Breast epithelium (tissue), 4 donors: ENCODE measurements at regions not wholly inside any gene's neighbourhood (a gene's known extent, or its start where the extent isn't known, plus 50 kb on each side); places are given as distances from the start of the nearest gene placed in this dataset.

Source experiments
- DNase-seq, 2 donors: peaks; one replicate each; pipeline ENCODE4 v3.0.0-alpha.2; 2019; ENCODE audit warnings: low spot score in 2 of 2
- H3K27ac ChIP-seq, 2 donors: fragments of 200-600 bp; sonication (generic) in 1 of 2; one replicate each; pipeline ENCODE4 v1.5.1; 2016 to 2019; ENCODE audit warnings: mild to moderate bottlenecking in 1 of 2
- H3K27me3 ChIP-seq, 2 donors: fragments of 200-600 bp; sonication (generic) in 1 of 2; one replicate each; pipeline versions ENCODE4 v1.5.1 to v1.6.0; 2017 to 2019; ENCODE audit warnings: control low read depth in 1 of 2, mild to moderate bottlenecking in 1 of 2
- H3K36me3 ChIP-seq: fragments of 200-600 bp; one replicate; pipeline ENCODE4 v1.5.1; 2019
- H3K4me1 ChIP-seq, 2 donors: fragments of 200-600 bp; sonication (generic); one replicate each; pipeline ENCODE4 v1.5.1; 2016 to 2019; ENCODE audit warnings: control low read depth in 1 of 2
- H3K4me3 ChIP-seq, 3 donors: fragments of 200-600 bp; sonication (generic); 1 replicate in 2 of 3; 2 replicates in 1 of 3; pipeline ENCODE4 v1.5.1; 2016 to 2019; ENCODE audit warnings: mild to moderate bottlenecking in 3 of 3, moderate library complexity in 2 of 3
- H3K9me3 ChIP-seq, 2 donors: fragments of 200-600 bp; sonication (generic) in 1 of 2; one replicate each; pipeline ENCODE4 v1.5.1; 2016 to 2019; ENCODE audit warnings: control low read depth in 1 of 2
- POLR2A ChIP-seq: fragments of 450-650 bp; IDR thresholded peaks from one replicate; pipeline ENCODE4 v1.6.1; 2016; ENCODE audit warnings: antibody characterized with exemption, mild to moderate bottlenecking, moderate library complexity
- POLR2AphosphoS5 ChIP-seq, 3 donors: sonication (generic); formaldehyde crosslinking; IDR thresholded peaks; one replicate each; pipeline ENCODE4 v1.6.1; 2017; ENCODE audit warnings: antibody characterized with exemption in 3 of 3
- intact Hi-C: fragments of 100-400 bp; cut with DNase I; formaldehyde crosslinking; loops from one replicate; pipeline ENCODE4 v1.15.1; 2023; ENCODE audit warnings: low total_unique reads
- TF ChIP-seq, protein P1 (sequence below), 3 donors: fragments of 450-650 bp; IDR thresholded peaks; one replicate each; pipeline ENCODE4 v1.5.1; 2016 to 2017; ENCODE audit warnings: antibody characterized with exemption in 3 of 3, mild to moderate bottlenecking in 3 of 3, moderate library complexity in 3 of 3

DNA sequence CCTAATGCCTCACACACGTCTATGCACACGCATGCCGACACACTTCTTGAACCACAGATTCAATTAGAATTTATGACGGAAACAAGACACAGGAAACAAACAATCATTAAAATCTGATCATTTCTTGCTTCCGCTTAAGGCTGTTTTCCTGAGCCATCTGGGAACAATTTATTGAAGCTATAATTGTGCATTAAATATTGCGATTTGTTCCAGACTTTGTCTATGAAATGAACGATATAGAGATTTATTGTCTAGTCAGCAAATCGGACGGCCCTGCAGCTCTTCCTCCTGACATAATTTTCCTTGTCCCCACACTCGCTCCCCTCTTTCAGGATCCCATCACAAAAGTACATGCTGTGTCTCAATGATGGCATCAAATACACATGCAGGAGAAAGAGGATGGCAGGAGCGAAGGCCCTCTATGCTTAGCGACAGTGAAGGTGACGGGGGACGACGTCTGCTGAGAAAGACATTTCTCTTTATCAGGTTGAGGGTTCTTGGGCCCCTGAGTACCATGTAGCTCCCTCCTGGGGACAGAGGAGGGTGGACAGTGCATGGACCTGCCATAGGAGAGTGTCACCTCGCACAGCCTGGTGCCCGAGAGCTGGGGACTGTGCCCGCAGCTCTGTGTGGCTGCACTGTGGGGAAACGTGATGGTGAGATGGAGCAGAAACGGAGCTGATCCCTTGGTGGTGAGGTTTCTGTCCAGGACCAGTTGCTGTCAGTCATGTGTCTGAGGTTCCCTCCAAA, 157.3 kb downstream of the ACKR3 start:
- Histone ChIP-seq H3K27me3 (no peaks in the 10 kb centered on the region), H3K27ac (no peak overlapping the region), H3K4me1 (no peaks in the 10 kb centered on the region), H3K9me3 (no peaks in the 10 kb centered on the region), H3K4me3 (no peak overlapping the region), H3K36me3 (no peaks in the 10 kb centered on the region)
- intact Hi-C loops: no loop called here
- no peak for DNase-seq
- no peak for TF ChIP-seq POLR2AphosphoS5 (IDR thresholded peaks at IDR 0.05)
- TF ChIP-seq POLR2A: no peak
- TF ChIP-seq, protein P1, sequence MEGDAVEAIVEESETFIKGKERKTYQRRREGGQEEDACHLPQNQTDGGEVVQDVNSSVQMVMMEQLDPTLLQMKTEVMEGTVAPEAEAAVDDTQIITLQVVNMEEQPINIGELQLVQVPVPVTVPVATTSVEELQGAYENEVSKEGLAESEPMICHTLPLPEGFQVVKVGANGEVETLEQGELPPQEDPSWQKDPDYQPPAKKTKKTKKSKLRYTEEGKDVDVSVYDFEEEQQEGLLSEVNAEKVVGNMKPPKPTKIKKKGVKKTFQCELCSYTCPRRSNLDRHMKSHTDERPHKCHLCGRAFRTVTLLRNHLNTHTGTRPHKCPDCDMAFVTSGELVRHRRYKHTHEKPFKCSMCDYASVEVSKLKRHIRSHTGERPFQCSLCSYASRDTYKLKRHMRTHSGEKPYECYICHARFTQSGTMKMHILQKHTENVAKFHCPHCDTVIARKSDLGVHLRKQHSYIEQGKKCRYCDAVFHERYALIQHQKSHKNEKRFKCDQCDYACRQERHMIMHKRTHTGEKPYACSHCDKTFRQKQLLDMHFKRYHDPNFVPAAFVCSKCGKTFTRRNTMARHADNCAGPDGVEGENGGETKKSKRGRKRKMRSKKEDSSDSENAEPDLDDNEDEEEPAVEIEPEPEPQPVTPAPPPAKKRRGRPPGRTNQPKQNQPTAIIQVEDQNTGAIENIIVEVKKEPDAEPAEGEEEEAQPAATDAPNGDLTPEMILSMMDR (IDR thresholded peaks at IDR 0.05): no peak

GRCh38 chr2:236728916-236729670, 159.5 kb downstream of the ACKR3 start:
- no peaks in the 10 kb centered on the region for H3K27me3 ChIP-seq
- no peaks in the 10 kb centered on the region for H3K36me3 ChIP-seq
- intact Hi-C loops: no loop called here
- no peak for DNase-seq
- no peak overlapping the region for H3K4me3 ChIP-seq
- H3K27ac ChIP-seq: no peak overlapping the region
- TF ChIP-seq, protein P1 (IDR thresholded peaks at IDR 0.05): no peak
- TF ChIP-seq POLR2A (no peak), POLR2AphosphoS5 (IDR thresholded peaks at IDR 0.05) (no peak)
- no peaks in the 10 kb centered on the region for H3K4me1 ChIP-seq
- H3K9me3 ChIP-seq: no peaks in the 10 kb centered on the region

DNA sequence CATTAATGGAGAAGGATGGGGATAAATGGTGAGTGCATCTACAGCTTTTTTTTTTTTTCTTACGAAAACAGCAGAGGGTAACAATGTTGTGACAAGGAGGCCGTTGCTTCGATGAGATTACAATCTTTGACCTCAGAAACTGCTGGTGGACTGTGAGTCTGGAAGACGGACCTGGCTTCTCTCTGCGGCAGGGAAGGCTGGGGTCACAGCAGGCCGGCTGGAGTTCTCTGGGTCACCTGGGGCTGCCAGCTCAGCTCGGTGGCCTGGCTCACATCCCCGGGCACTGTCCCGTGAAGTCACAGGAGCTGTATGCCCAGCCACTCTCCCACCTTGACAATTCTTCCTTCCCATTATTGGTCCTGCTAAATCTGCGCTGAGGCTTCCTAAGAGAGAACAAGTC, 160.8 kb downstream of the ACKR3 start:
- Histone ChIP-seq H3K9me3 (no peaks in the 10 kb centered on the region), H3K36me3 (no peaks in the 10 kb centered on the region), H3K27ac (no peak overlapping the region), H3K4me3 (no peak overlapping the region), H3K4me1 (no peaks in the 10 kb centered on the region), H3K27me3 (no peaks in the 10 kb centered on the region)
- DNase-seq: no peak
- TF ChIP-seq POLR2AphosphoS5 (IDR thresholded peaks at IDR 0.05): no peak
- TF ChIP-seq, protein P1 (IDR thresholded peaks at IDR 0.05): no peak
- no peak for TF ChIP-seq POLR2A
- intact Hi-C loops: no loop called here

DNA sequence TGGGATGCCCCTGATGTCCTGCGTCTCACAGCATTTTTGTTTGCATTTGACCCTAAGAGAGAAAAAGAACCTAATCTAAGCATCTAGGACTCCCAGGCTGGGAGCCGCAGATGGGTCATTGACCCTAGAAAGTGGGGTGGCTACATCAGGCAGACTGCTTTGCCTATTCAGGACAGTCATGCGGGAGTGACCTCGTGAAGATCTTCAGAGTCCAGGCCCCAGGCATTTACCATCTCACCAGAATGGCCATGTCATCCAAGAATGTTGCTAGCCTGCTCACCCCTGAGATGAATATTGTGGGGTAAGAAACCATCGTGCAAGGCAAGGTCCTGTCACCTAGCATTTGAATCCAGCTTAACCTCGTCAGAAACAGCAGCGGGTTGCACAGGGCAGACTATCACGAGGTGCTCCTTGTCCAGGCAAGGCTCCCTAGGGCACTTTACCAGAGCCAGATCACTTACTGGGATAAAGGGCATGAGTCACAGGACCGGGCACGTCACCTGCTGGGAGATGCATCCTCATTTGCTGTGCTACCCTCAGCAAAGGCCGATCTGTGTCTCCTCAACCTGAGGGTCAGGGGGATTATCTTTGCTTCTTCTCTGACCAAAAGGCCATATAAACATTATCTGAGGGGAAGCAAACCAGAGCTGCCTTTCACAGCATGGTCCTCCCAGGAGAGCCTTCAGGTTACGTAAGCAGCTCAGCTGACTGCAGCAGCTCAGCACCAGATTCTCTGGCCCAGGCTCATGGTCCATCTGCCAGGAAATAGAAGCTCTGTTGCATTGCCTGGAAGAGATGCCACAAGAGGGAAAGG, 162.3 kb downstream of the ACKR3 start:
- intact Hi-C loops: no loop called here
- no peak for TF ChIP-seq POLR2A
- TF ChIP-seq, protein P1 (IDR thresholded peaks at IDR 0.05): no peak
- peak in 2 of 3 donors; percentile 53 to 65 for TF ChIP-seq POLR2AphosphoS5 (IDR thresholded peaks at IDR 0.05)
- DNase-seq: peak; percentile 49 to 79
- H3K4me1 ChIP-seq: no peaks in the 10 kb centered on the region
- peak overlapping the region; percentile 57 for H3K27ac ChIP-seq
- no peaks in the 10 kb centered on the region for H3K27me3 ChIP-seq
- no peaks in the 10 kb centered on the region for H3K9me3 ChIP-seq
- H3K4me3 ChIP-seq: no peak overlapping the region
- no peaks in the 10 kb centered on the region for H3K36me3 ChIP-seq
